ENCODE measurements at regions not wholly inside any gene's neighbourhood (a gene's known extent, or its start where the extent isn't known, plus 50 kb on each side); places are given as distances from the start of the nearest gene placed in this dataset.

DNA sequence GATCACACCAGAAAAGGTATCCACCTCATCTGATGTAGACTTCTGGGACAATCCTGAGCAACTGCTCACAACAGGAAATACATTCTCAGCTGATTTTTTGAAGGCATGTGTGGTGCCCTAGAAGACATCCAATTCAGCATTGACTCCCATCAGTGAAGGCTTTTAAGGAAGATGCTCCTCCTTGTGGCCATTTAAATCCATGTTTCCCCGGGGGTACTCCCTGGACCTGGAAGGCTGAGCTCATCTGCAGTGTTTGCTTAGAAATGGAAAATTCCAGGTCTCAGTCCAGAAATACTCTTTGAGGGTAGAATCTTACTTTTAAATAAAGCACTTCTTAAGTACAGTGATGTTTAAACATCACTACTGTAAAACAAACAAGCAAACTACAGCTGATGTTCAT is 195.5 kb upstream of the PDE10A start:
- TF ChIP-seq EZH2phosphoT487 (IDR thresholded peaks at IDR 0.05; ENCODE audit: insufficient read depth, low read depth) (no peak), EZH2 (IDR thresholded peaks at IDR 0.05; ENCODE audit: insufficient read depth, poor library complexity, severe bottlenecking) (no peak)
